ENCODE measurements at regions not wholly inside any gene's neighbourhood (a gene's known extent, or its start where the extent isn't known, plus 50 kb on each side); places are given as distances from the start of the nearest gene placed in this dataset.

GRCh38 chr2:11955884-11956291, 209.5 kb downstream of the LPIN1 start:
- DNase-seq: no peak

DNA sequence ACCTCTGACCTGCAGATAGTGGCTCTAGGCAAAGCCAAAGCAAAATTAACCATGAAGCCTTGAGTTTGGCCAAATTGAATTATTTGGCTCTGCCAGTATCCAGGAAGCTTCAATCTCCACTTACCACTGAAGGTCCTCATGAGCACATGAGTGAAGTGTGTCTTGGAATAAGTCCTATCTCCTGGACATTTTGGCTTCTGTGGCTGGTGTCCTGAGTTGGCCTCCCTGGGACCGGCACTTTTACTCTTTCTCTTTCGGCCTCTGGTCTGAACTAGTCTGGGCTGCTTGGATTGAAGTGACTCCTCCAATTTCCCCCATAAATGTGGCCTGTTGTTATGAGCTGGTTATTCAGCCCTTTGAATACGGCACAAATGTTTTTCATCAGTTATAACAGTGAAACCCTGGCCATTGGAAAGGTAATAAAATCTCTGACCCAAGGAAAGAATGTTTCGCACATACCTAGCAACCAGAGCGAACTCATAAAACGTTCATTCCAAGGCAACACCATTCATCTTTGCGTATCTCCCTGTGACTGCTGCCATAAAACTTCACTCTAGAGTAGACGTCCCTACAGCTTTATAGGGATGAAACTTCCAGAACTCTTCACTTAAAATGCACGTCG, 216.4 kb downstream of the LPIN1 start:
- no peak for DNase-seq

- no peak for DNase-seq
These were observed 217.5 kb downstream of the LPIN1 start for GRCh38 chr2:11963966-11964365.

DNA sequence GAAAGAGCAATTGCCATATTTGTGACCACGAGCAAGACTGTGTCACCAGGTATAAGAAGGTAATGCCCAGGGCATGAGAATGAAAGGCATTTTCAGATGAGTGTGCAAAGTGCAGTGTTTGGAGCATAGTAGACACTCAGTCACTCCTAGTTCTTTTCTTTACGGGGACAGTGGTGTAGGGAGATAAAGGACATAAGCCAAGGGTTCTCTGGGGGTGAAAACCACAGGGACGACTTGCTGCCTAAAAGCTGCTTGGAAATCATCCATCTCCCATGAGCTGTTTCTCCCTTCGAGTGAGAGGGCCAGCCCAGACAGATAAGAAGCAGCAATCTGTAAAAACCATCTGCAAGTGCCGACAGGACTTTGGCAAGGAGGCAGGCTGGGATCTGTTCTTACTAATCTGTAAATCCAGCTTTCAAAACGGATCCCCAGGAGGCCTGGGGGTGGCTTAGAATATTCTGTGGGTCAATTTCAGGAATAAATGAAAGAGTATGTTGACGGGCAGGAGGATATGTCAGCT, 221.6 kb downstream of the LPIN1 start:
- no peak for DNase-seq

- no peak for DNase-seq
These were observed 222.1 kb downstream of the LPIN1 start for GRCh38 chr2:11968521-11968920.

DNA sequence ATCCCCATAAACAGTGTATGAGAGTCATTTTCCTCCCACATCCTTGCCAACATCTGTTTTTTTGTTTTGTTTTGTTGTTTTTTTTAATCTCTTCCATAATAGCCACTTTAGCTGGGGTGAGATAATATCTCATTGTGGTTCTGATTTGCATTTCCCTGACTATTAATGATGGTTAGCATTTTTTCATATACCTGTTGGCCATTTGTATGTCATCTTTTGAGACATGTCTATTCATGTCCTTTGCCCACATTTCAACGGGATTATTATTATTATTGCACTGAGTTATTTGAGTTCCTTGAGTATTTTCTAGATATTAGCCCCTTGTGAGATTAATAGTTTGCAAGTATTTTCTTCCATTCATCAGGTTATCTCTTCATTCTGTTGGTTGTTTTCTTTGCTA, 223.3 kb downstream of the LPIN1 start:
- no peak for DNase-seq

- DNase-seq: no peak
These were observed 228.1 kb downstream of the LPIN1 start for GRCh38 chr2:11974573-11974972.

- no peak for DNase-seq
These were observed 228.9 kb downstream of the LPIN1 start for GRCh38 chr2:11975373-11975772.

GRCh38 chr2:11976073-11976472, 229.6 kb downstream of the LPIN1 start:
- DNase-seq: no peak

- no peak for DNase-seq
These were observed 231.5 kb downstream of the LPIN1 start for GRCh38 chr2:11977766-11978524.

GRCh38 chr2:11980809-11981208, 234.4 kb downstream of the LPIN1 start:
- no peak for DNase-seq

GRCh38 chr2:11983401-11983800, 237.0 kb downstream of the LPIN1 start:
- DNase-seq: no peak

DNA sequence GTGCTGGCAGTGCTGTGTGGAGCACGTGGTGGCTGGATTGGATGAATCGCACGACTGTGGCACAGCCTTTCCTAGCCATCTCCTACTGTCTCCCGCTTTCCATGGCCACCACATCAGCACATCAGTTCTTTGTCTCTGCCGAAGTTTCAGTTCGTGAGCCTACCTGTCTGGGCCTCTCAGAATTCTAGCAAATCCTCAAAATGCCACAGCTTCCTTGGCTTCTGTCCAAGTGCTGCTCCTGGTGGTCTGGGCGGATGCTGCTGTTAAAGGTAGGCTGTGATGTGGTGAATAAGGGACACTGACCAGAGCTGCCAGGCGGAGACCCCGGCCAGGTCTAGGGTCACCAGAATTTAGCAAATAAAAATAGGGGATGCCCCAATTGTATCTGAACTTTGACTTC, 237.4 kb downstream of the LPIN1 start:
- DNase-seq: no peak

GRCh38 chr2:11984316-11985158, 238.1 kb downstream of the LPIN1 start:
- no peak for DNase-seq

GRCh38 chr2:11985817-11986566, 239.6 kb downstream of the LPIN1 start:
- DNase-seq: no peak

DNA sequence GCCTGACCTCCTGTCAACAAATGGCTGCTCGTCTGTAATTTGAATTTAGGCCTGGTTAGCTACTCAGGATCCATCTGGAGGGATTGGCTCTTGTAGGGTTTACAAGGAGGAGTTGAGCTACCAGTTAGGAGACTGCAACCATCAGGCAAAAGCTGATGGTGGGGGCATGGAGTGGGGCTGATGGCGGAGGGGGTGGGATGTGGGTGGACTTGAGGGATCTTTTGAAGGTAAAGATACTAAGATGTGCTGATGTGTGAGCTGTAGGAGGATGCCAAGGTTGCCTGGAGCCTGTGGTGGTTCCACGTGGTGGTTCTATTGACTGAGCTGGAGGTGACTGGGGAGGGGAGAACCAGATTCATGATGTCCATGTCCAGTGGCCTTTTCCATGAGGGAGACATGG, 240.7 kb downstream of the LPIN1 start:
- no peak for DNase-seq

DNA sequence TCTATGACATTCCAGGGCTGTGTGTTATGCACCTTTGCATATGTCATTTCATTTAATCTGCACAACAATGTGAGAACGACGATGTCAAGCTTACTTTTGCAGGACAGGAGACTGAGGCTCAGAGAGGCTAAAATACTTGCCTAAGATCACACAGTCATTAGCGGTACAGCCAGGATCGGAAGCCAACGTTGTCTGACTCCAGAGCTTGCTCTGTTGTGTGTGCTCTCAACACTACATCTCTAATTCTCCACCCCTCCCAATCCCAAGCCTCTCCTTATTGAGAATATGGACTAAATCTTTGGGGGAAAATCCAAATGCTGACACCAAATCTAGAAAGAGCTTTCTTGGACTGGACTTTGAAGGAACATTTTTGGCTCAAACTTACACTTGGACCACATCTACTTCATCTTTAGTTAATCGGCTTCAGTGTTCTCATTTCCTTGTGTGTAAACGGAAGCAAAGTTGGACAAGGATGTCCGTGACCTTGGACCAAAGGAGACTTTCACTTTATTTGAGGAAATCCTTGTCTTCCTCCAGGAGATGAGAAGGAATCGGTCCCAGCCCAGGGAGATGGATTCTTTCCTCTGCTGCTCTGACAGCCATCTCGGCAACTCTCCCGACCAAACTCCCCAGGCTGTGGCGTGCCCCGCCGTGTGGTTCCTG, 242.4 kb downstream of the LPIN1 start:
- no peak for DNase-seq

GRCh38 chr2:11989354-11989703, 242.9 kb downstream of the LPIN1 start:
- no peak for DNase-seq

DNA sequence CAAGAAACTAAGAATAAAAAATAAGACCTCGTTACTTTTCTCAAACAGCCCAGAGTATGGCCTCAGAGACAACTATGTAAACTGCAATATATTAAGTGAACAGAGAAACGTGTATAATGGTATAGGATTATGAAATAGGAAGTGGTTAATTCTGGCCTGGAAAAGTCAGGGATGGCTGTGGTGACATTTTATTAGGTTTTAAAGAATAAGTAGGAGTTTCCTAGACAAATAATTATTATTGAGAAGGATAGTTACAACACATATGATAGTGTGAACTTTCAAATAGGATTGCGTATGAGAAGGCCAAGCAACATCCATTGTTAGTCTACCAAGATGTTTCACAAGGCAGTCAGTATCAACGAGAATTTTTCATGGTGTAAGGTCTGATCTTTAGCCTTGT, 244.1 kb downstream of the LPIN1 start:
- DNase-seq: no peak

- no peak for DNase-seq
These were observed 247.3 kb downstream of the LPIN1 start for GRCh38 chr2:11993749-11994148.

DNA sequence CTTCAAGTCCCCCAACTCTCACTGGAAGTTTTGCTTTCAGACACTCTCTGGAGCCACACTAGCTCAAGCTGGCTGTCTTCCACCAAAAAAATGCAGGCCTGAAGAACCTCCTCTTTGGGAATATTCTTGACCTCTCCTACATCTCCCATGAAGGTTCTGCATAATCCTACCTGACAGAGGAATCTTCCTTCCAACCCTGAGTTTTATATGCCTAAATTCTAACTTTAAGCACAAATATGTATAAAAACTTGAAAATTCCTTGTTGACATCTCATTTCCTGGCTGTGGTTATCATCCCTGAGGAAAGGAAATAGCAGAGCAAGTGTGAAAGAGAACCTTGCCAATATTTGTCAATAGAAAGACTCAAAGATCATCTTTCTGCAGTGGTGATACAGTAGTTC, 249.0 kb downstream of the LPIN1 start:
- no peak for DNase-seq

- no peak for DNase-seq
These were observed 250.2 kb downstream of the LPIN1 start for GRCh38 chr2:11996618-11997017.

All from NCI-H1436 treated with DMSO at 0.1 percent for 48 hours (cell line).